GM18867 (cell line): ENCODE measurements at regions not wholly inside any gene's neighbourhood (a gene's known extent, or its start where the extent isn't known, plus 50 kb on each side); places are given as distances from the start of the nearest gene placed in this dataset.

Experiments
- ATAC-seq: cut with Tn5 transposase; IDR thresholded peaks from one replicate; pipeline ENCODE4 v1.9.1; 2021; ENCODE audit warnings: mild to moderate bottlenecking, moderate library complexity; ENCODE audit not compliant: unreplicated experiment

DNA sequence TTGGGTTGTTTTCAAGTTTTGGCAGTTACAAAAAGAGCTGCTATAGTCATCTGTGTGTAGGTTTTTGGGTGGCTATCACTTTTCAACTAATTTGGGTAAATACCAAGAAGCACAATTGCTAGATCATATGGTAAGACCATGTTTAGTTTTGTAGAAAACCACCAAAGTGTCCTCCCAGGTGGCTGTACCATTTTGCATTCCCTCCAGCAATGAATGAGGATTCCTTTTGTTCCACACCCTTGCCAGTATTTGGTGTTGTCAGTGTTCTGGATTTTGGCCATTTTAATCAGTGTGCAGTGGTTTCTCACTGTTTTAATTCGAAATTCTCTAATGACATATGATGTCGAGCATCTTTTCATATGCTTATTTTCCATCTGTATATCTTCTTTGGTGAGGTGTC lies 457.5 kb upstream of the ARID1B start:
- ATAC-seq = no peak

DNA sequence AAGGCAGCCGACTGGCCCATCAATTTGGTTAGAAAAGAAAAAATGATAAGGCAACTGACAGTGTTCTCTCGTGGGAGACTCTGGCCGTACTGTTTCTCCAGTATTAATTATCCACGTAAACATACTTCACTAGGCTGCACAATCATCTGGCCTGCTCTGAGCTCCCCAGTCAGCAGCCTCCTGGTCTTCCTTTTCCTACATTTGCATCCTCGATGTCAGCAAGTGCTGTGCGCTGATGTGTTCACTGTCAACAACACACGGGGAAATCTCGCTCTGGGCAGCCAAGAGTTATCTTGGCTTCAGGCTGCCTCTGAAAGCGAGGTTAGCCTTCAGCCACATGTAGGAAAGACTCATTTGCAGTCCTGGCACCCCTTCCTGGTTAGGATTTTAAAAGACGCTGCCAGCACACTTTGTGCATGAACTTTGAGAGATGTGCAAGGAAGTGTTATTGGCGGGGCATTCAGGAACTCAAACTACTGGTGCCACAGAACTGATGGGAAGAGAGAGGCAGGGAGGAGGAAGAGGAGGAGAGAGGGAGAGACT lies 460.5 kb upstream of the ARID1B start:
- ATAC-seq = no peak

DNA sequence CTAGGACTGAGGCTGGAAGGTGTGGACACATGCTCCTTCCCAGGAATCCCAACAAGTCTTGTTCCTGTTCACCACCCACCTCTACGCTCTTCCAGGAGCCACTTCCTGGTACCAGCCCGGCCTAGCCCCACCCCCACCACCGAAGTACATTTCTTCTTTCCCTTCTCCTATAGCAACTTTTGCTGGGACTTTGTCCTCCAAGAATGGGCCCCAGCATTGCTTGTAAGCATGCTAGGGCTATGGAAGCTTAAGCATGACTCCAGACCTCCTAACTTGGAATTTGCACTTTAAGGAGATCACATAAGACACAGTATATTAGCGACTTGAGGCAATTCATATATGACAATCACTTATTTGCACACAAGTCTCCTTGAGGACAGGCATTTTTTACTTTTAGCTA lies 462.0 kb upstream of the ARID1B start:
- ATAC-seq = no peak

DNA sequence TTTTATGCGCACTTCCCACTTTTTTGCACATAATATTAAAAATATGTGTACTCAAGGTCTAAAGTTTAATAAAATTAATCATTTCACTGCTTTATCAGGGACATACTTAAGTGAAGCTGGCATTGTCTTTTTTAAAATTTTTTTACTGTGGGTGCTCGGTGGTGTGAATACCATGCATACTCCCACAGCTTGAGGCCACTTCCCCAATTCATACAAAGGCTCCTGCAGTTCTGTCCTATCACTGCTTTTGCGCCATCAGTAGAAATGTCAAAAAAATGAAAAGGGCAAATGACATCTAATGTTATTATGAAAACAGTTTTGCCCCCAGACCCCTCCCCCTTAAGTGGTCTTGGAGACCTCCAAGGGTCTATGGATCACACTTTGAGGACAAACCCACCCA lies 464.1 kb upstream of the ARID1B start:
- no peak for ATAC-seq

DNA sequence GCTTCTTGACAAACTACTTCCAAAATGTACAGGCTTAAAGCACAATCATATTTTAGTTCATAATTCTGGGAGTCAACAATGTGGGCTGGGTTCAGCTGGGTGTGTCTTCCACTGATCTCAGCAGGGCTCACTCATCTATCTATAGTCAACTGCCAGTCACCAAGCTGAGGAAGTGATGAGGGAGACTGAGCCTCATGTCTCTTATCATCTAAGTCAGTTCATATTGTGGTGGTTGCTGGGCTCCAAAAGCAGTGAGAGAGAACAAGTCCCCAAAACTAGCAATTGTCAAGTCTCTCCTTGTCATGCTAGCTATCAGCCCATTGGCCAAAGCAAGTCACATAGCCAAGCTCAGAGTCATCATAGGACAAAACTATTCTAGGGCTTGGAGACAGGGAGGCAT lies 465.9 kb upstream of the ARID1B start:
- no peak for ATAC-seq

DNA sequence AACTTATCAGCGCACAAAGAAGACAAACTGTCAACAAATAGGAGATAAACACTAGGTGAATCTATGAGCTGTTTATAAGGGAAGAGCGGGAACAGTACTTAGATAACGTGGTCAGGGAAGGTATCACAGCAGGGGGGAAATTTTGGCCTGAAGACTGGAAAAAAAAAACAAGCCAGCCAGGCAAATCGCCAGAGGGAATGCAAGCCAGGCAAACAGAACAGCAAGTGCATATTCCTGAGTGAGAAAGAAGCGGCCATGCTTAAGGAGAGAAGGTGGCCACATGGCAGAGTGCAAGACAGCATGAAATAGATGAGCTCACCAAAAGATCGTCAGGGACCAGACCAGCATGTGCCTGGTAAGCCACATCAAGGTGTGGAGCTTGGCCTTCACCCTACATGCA lies 466.5 kb upstream of the ARID1B start:
- ATAC-seq = no peak

DNA sequence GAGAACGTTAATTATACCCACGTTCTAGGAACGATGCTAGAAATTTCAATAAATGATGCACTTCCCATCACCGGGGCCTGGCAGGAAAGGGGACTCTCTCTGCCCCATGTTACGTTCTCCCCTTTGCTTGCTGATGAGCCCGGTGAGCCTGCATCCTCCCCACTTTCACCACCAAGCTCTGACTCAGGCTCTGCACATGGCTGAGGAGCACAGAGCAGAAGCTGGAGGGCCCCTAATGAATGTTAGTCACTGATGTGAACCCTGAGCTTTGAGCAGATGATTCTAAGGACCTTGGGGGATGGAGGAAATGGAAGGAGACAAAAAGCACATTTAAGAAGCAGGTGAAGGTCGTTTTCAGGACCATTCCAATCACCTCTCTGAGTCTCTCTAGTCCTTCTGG lies 468.2 kb upstream of the ARID1B start:
- no peak for ATAC-seq

DNA sequence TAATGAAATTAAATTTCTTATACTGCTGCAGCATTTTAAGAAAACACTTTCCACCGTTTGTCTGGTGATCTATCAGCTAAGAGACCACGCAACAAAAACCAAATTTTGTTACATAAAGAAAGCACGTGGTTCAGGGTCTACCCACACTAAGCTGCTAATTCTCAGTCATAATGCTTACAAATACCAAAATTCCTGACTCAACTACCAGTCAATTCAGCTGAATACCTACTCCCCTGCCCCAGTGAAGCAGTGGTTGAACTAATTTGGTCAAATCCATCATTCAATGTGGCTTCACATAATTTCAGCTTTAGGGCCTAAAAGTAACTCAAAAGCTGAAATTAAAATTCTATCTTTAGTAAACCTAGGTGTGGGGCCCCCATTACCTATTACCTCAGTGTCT lies 468.6 kb upstream of the ARID1B start:
- no peak for ATAC-seq

DNA sequence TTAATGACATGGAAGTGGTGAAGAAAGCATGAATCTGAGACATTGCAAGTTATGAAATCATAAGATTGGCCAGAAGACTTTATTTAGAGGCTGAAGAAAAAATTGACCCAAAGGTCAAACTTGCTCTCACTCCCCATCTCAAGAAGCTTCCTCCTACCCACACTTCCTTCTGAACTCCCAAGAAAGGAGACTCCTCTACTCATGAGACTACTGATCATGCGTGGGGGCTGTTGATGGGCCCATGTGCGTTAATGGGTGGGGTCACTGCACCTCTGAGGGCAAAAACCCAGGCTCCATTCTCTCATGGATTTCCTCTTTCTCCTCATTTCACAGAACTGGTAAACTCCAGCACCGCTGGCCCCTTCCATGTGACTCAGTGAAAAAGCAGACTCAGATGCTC lies 470.6 kb upstream of the ARID1B start:
- ATAC-seq = no peak

DNA sequence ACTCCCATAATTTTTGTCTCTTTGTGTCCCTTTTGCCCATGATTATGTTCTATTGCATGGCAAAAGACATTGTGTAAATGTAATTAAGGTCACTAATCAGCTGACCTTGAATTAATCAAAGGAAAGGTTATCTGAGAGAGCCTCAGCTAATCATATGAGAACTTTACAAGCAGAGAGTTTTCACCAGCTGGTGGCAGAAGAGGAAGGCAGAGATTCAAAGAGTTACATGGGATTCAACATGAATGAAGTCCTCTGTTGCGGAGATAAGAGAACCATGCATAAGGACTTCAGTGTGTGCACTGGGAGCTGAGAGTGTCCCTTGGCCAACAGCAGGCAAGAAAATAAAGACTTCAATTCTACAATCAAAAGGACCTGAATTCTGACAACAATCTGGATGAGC lies 494.1 kb upstream of the ARID1B start:
- no peak for ATAC-seq

DNA sequence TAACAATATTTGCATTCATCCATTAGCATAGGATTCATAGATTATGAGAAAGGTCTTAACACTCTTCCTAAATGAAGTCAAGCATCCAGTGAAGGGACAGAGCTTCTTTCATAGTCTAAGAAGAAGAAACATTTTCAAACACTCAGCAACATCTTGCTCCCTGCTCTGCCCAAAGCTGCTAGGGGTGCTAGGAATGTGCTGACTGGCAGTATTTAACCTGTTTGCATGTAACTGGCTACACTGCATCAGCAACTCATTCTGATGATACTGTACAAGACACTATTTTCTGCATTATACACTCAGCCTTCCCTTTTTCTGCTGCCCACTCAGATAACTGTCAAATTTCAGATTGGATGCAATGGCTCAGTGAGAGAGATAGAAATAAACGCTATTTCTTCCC lies 495.1 kb upstream of the ARID1B start:
- no peak for ATAC-seq

DNA sequence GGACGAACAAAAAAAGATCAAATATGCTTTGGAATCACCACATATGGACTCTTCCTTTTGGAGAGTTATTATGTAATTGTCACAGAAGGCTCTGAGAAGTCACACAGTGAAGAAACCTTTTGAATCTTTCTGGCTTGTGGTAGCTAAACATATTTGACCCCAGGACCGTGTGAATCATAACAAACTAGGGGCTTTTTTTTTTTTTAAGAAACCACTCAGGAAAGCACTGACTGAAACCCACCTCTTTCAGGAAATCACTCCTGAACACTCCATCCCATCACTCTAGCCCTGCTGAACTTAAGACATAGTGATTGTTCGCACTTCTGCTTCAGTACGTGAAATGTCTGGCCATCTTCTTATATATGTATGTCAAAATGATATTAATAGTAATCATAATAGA lies 495.9 kb upstream of the ARID1B start:
- ATAC-seq = no peak

DNA sequence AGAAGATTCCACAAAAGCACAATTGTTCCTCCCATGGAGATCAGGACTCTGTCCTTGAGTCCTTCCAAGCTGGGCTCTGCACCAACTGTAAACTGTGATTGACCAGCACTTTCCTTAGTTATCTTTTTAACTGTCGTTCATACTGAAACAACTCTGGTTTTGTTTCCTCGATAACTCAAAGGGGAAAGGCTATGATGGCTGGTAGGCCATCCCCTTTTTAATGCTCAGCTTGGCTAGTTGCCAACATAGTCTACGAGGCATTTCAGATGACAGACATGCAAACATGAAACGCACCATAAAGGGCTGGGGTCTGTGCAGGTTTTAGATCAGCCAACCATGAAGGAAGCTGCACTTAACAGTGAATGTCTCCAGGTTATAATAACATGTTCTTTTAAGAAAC lies 497.1 kb upstream of the ARID1B start:
- ATAC-seq = peak; percentile 62

DNA sequence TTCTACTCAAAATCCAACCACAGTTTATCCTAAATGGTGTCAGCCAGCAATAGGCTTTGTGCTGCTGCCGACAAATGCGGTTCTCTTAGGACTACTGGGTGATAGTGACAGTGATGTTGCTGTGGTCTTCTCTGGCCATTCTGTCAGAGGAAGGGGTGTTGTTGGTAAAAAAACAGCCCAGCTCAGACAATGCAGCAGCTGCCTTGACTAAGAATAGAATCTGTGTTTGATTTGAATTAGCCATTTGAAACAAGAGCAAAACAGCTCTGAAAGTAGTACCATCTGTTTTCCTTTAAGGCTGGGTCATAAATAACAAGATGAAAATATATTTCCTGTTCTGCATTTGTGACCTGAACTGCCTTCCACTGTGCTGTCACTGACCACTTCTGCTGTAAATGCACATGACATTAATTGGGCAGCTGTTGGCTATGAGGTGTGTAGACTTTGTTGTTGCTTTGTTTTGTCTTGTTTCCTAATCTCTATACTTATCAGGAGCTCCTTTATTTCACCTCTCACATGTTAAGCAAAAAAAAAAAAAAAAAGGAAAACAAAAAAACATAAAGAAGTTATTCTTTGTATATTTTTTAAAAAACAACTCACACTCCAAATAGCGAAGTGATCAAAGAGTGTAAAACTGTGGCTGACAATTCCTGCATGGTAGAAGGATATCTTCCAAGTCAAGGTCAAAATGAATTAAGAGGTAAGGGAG lies 497.8 kb upstream of the ARID1B start:
- peak; percentile 82 for ATAC-seq

DNA sequence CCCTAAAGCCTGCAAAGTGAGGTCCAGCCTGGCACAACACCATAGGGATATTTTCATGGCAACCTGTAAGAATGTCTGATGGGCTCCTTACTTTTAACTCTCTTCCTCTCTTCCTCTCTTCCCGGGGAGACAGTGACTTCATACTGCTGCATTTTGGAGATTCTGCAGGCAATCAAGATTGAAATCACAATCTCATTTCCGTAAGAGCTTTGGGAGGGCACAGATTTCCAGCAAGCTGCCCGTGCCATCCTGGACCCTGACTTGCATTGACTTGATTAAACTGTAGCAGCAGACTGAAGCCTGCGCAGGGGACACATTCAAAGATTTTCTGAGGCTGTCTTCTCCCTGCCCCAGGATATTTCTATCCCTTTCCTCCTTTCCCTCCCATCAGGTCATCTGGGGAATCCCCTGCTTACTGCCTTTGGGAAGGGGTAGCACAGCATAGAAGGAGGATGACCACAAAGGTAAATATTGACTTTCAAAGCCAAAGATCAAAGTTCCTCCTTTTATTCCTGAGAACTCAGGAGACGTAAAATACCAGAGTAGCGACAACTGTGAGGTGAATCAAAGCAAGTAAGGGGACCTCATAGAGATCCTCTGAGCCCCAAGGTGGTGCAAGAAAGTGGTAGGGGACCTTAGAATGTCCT lies 504.0 kb upstream of the ARID1B start:
- no peak for ATAC-seq

DNA sequence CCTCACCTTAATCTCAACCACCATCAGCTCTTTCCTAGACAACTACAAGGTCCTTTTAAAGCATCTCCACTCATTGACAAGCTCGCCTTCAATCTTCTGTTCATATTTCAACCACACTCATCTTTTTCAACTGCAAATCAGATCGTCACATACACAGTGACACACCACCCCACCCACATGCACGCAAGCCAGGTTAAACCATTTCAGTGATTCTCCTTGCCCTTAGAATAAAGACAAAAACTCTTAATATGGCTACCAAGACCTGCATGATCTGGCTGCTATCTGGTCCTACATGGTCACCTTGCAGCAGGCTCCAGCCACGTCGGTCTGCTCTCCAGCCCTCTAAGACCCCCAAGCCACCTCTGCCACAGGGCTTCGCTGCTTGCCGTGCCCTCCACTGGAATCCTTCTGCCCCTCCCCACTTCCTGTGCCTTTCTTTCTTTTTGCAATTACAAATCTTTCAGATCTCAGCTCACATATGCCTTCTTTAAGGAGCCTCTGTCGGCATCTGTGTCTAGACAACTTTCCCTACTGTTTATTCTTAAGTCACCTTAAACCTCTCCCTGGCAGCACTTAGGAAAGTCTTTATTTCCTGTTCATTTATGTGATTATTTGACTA lies 507.3 kb upstream of the ARID1B start:
- no peak for ATAC-seq

DNA sequence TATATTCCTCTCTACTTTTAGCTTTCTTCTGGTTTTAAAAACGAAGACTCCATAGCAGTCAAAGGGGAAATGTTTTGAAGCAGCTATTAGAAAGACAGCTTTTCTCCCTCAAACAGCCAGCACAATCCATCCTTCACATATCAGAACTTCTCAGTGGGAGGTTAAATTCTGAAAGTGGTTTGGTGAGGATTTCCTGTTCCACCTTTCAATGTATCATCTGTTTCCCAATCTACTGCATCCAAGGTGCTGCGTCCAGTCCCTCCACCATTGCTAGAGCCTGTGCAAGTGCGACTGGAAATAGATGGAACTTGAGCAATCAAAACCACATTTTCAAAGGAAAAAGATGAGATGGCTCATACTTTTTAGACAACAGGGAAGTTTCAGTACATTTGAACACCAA lies 508.3 kb upstream of the ARID1B start:
- ATAC-seq = no peak

DNA sequence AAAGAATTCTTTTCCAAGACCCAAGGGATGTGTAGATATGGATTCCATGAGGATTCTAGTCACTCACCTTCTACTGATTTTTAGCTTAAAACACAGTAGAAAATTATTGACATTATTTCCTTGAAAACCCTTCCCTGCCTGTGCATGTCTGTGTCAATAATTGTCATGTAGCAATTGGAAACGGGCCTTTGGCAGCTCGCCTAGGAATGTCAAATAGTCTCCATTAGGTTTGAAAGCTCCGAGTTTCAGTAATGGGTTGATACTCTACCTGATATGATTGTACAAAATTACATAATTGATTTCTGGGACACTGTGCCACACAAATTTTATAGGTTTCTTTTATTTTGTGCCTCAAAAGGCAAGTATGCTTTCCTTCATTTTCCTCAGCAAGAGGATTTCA lies 515.2 kb upstream of the ARID1B start:
- ATAC-seq = no peak

DNA sequence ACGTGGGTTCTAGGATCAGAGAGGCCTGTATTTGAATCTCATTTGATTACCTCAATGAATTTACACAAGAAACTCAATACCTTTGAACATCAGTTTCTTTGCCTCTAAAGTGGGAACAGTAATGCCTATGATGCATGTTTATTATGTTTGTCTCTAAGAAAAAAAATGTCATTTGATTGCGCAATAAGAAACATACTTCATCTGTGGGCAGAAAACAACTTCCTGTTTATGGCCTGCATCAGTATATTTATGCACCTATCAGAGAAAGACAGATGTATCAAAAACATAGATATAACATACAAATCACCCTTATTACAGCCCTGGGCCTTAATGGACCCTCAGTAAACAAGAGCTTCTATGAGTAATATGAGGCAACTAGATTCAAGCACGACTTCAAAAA lies 516.4 kb upstream of the ARID1B start:
- no peak for ATAC-seq

DNA sequence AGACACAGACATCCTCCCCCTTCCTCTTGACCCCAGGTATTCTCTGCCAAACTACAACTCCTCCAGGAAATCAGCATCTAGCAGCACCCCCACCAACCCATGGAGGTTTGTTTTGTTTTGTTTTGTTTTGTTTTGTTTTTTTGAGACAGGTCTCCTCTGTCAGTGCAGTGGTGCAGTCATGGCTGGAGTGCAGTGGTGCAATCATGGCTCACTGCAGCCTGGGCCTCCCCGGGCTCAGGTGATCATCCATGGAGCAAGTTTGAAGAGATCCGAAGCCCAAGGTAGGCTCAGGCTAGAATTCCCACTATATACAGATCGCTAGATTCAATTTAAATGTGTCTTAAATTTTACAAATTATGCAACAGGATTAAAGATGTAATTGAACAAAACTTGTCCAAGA lies 518.2 kb upstream of the ARID1B start:
- ATAC-seq = no peak

DNA sequence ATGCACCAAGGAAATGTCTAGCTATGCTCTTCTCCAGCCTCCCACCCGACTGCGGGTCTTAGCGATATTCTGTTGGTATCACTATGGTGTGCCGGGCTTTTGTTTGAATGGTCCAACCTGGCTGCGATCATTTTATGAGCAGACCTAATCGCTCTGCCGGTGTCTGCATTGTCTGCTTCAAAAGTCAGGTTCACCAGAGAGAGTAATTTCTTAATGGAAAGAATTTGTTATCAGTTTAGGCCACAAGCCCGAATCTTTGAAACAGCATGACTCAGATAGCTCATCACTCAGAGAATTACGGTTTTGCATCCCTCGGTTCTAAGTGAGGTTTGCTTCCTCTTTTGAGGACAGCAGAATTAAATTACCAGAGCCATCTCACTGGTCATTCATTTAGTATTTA lies 521.0 kb upstream of the ARID1B start:
- no peak for ATAC-seq

DNA sequence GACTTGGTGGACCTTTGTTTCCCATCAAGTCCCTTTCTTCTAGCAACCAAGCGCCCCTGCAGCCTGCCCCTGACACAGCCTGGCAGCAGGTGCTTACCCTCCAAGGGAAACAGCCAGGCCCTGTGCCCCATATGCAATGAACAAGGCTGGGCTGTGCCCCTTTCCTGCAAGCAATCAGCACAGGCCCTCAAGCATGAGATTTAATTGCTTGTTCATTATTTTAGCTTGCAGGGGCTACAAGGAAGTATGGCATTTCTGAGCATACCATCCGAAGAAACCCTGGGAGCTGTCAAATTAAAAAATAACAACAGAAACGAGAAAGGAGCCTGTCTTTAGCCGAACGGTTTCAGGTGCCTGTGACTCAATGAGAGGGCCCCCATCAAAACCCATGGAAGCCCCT lies 522.9 kb upstream of the ARID1B start:
- ATAC-seq = no peak
